Suprapubic skin (tissue), 4 donors: ENCODE measurements at regions not wholly inside any gene's neighbourhood (a gene's known extent, or its start where the extent isn't known, plus 50 kb on each side); places are given as distances from the start of the nearest gene placed in this dataset.

Source experiments
- DNase-seq, 2 donors: peaks; one replicate each; pipeline ENCODE4 v3.0.0-alpha.2; 2019; ENCODE audit warnings: low spot score in 2 of 2
- H3K27ac ChIP-seq: fragments of 200-600 bp; sonication (generic); one replicate; pipeline ENCODE4 v1.5.1; 2019
- H3K27me3 ChIP-seq: fragments of 200-600 bp; sonication (generic); one replicate; pipeline ENCODE4 v1.5.1; 2019
- H3K36me3 ChIP-seq: fragments of 200-600 bp; sonication (generic); one replicate; pipeline ENCODE4 v1.5.1; 2019
- H3K4me1 ChIP-seq: fragments of 200-600 bp; sonication (generic); one replicate; pipeline ENCODE4 v1.5.1; 2019
- H3K4me3 ChIP-seq: fragments of 200-600 bp; sonication (generic); one replicate; pipeline ENCODE4 v1.5.1; 2019; ENCODE audit warnings: mild to moderate bottlenecking
- H3K9me3 ChIP-seq: fragments of 200-600 bp; sonication (generic); one replicate; pipeline ENCODE4 v1.5.1; 2019
- CTCF ChIP-seq, 2 donors: fragments of 200-600 bp in 1 of 2; fragments of 450-650 bp in 1 of 2; sonication (generic) in 1 of 2; IDR thresholded peaks; one replicate each; pipeline ENCODE4 v1.5.1; 2016 to 2019; ENCODE audit warnings: antibody characterized with exemption in 2 of 2, mild to moderate bottlenecking in 1 of 2, moderate library complexity in 1 of 2
- EP300 ChIP-seq: sonication (generic); formaldehyde crosslinking; IDR thresholded peaks from one replicate; pipeline ENCODE4 v1.6.1; 2017; ENCODE audit warnings: antibody characterized with exemption
- POLR2A ChIP-seq, 2 donors: fragments of 450-650 bp; IDR thresholded peaks; one replicate each; pipeline ENCODE4 v1.6.1; 2017; ENCODE audit warnings: antibody characterized with exemption in 2 of 2, mild to moderate bottlenecking in 2 of 2, moderate library complexity in 2 of 2
- POLR2AphosphoS5 ChIP-seq, 3 donors: sonication (generic); formaldehyde crosslinking; IDR thresholded peaks; one replicate each; pipeline ENCODE4 v1.6.1; 2017; ENCODE audit warnings: antibody characterized with exemption in 3 of 3
- WGBS: methylation state at CpG from one replicate; pipeline ENCODE4 v1.1.5; 2018; 5-methylcytosine and 5-hydroxymethylcytosine counted together

GRCh38 chr6:14765106-14765505 lies 480.8 kb upstream of the JARID2 start:
- Histone ChIP-seq H3K27me3 (no peaks in the 10 kb centered on the region), H3K9me3 (no peaks in the 10 kb centered on the region), H3K36me3 (no peaks in the 10 kb centered on the region), H3K4me1 (peaks cover 8% of the 10 kb centered on the region), H3K27ac (no peak overlapping the region), H3K4me3 (no peak overlapping the region)
- TF ChIP-seq CTCF (IDR thresholded peaks at IDR 0.05) (no peak), POLR2A (IDR thresholded peaks at IDR 0.05) (no peak), EP300 (no peak), POLR2AphosphoS5 (IDR thresholded peaks at IDR 0.05) (no peak)
- WGBS = 84% methylated on average over 6 of the region's 6 CpGs
- no peak for DNase-seq

GRCh38 chr6:14765721-14766390 lies 480.0 kb upstream of the JARID2 start:
- TF ChIP-seq EP300 = no peak
- Histone ChIP-seq H3K27me3 (no peaks in the 10 kb centered on the region), H3K4me3 (no peak overlapping the region), H3K4me1 (peaks cover 8% of the 10 kb centered on the region), H3K27ac (no peak overlapping the region), H3K36me3 (no peaks in the 10 kb centered on the region), H3K9me3 (no peaks in the 10 kb centered on the region)
- DNase-seq = no peak
- 80% methylated on average over 3 of the region's 3 CpGs for WGBS

GRCh38 chr6:14766391-14766994 lies 479.4 kb upstream of the JARID2 start:
- no peaks in the 10 kb centered on the region for H3K36me3 ChIP-seq
- H3K27me3 ChIP-seq = no peaks in the 10 kb centered on the region
- H3K4me1 ChIP-seq = peaks cover 8% of the 10 kb centered on the region
- DNase-seq = no peak
- no peak overlapping the region for H3K4me3 ChIP-seq
- H3K27ac ChIP-seq = no peak overlapping the region
- 73% methylated on average over 8 of the region's 8 CpGs for whole genome bisulfite sequencing
- TF ChIP-seq EP300 (no peak), CTCF (IDR thresholded peaks at IDR 0.05) (no peak), POLR2A (IDR thresholded peaks at IDR 0.05) (no peak), POLR2AphosphoS5 (IDR thresholded peaks at IDR 0.05) (no peak)
- H3K9me3 ChIP-seq = no peaks in the 10 kb centered on the region

GRCh38 chr6:14767226-14767625 lies 478.6 kb upstream of the JARID2 start:
- H3K27ac ChIP-seq = no peak overlapping the region
- H3K27me3 ChIP-seq = no peaks in the 10 kb centered on the region
- peaks cover 8% of the 10 kb centered on the region for H3K4me1 ChIP-seq
- no peak overlapping the region for H3K4me3 ChIP-seq
- TF ChIP-seq EP300 (no peak), POLR2AphosphoS5 (IDR thresholded peaks at IDR 0.05) (no peak)
- DNase-seq = no peak
- H3K36me3 ChIP-seq = no peaks in the 10 kb centered on the region
- WGBS = 51% methylated on average over 5 of the region's 5 CpGs
- H3K9me3 ChIP-seq = no peaks in the 10 kb centered on the region

GRCh38 chr6:14770040-14770439 lies 475.8 kb upstream of the JARID2 start:
- 93% methylated on average over 3 of the region's 3 CpGs for WGBS
- Histone ChIP-seq H3K27ac (no peak overlapping the region), H3K4me3 (no peak overlapping the region), H3K9me3 (no peaks in the 10 kb centered on the region), H3K27me3 (no peaks in the 10 kb centered on the region), H3K4me1 (peaks cover 8% of the 10 kb centered on the region), H3K36me3 (no peaks in the 10 kb centered on the region)
- DNase-seq = no peak
- TF ChIP-seq CTCF (IDR thresholded peaks at IDR 0.05) (no peak), POLR2AphosphoS5 (IDR thresholded peaks at IDR 0.05) (no peak), EP300 (no peak), POLR2A (IDR thresholded peaks at IDR 0.05) (no peak)

- DNase-seq = no peak
- peaks cover 8% of the 10 kb centered on the region for H3K4me1 ChIP-seq
- H3K27ac ChIP-seq = no peak overlapping the region
- WGBS = 75% methylated on average over 6 of the region's 6 CpGs
- no peaks in the 10 kb centered on the region for H3K36me3 ChIP-seq
- no peaks in the 10 kb centered on the region for H3K27me3 ChIP-seq
- no peaks in the 10 kb centered on the region for H3K9me3 ChIP-seq
- H3K4me3 ChIP-seq = no peak overlapping the region
- no peak for TF ChIP-seq EP300
- no peak for TF ChIP-seq POLR2A (IDR thresholded peaks at IDR 0.05)
- no peak for TF ChIP-seq POLR2AphosphoS5 (IDR thresholded peaks at IDR 0.05)
- TF ChIP-seq CTCF (IDR thresholded peaks at IDR 0.05) = no peak
Measured at GRCh38 chr6:14770572-14770971, 475.3 kb upstream of the JARID2 start.
